GM19240 (cell line): ENCODE measurements at regions not wholly inside any gene's neighbourhood (a gene's known extent, or its start where the extent isn't known, plus 50 kb on each side); places are given as distances from the start of the nearest gene placed in this dataset.

Experiments used
- DNase-seq: peaks from one replicate; pipeline ENCODE4 v3.0.0; 2011; ENCODE audit warnings: low spot score; ENCODE audit not compliant: insufficient read length

DNA sequence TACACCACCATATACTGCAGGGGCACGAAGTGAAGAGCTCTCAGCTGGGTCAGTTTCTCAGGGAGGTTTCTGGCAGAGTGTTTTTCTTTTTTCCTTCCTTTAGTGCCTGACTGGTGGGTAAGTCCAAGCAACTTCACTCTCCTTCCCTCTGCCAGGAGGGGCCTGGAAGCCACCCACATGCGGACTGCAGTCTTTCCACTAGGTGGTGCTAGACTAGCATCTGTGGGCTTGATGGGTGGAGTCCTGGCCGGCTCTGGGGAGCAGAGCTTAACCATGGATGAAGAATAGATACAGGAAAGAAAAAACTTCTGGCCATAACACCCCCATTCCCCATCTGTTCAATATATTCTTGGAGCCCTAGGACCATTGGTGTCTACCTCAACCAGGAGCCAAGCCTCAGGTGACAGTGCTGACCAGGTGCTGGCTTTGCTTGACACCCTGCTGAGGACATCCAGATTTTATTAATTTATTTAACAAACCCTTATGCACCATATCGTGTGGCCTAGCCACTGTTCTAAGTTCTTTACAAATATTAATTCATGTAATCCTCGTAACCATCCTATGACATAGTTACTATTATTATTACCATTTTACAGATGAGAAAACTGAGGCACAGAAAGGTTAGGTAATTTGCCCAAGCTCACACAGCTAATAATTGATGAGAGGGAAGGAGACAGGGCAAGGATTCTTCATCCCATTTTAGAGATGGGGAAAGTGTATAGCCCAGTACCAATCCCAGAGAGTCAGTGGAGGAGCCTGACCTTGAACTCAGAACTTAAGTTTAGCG, 126.7 kb upstream of the CSF3R start:
- peak; percentile 84 for DNase-seq

DNA sequence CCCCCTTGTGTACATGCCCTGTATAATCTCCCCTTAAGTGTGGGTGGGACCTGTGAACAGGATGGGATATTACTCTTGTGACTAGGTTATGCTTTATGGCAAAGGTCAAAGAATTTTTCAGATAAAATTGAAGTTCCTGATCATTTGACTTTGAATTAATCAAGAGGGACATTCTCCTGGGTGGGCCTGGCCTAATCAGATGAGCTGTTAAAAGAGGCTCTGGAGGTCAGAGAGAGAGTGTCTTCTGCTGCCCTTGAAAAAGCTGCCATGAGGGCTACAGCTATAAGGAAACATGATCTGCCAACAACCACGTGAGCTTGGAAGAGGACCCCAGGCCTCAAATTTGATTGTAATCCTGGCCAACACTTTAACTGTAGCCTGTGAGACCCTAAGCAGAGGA, 125.6 kb upstream of the CSF3R start:
- no peak for DNase-seq

DNA sequence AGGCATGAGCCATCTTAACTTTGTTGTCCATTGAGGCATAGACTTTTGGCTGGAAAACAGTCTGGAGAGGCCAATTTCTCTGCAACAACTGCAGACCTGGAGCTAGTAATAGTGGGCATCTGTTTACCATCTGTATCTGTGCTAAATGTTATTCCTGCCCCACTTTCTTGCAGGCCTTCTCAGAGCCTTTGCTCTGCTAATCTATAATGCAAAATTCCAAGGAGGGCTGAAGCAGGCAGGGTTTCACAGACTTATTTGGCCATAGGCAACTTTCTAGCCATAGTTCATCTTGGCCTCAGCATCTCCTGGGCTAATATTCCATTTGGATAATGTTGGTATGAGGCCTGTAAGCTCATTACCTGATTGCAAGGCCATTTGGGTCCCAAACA, 124.5 kb upstream of the CSF3R start:
- no peak for DNase-seq

DNA sequence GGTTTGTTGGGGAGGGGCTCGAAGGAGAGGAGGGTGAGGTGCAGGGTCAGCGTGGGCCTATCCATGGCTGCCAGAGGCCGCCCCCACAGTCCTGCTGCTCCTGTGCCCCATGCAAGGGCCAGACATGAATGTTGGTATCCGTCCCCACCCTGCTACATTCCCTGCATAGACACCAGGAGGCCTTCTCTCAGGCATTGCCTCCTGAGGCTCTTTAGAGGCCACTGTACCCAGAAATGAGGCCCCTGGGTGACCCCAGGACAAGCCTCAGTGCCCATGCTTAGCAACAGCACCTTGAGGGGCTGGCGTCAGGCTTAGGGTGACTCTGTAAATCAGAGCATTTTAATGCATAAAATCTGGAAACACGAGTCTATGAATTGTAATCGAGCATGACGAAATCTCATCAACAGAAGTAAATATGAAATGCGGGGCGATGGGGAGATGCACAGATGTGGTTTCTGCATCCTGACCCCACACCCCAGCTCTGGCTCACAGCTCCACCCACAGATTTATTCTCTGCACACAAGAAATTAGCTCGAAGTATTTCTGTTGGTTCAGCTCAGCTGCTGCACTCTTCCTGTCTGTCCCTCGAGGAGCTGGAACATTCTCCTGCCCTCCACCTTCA, 124.0 kb upstream of the CSF3R start:
- DNase-seq: no peak

DNA sequence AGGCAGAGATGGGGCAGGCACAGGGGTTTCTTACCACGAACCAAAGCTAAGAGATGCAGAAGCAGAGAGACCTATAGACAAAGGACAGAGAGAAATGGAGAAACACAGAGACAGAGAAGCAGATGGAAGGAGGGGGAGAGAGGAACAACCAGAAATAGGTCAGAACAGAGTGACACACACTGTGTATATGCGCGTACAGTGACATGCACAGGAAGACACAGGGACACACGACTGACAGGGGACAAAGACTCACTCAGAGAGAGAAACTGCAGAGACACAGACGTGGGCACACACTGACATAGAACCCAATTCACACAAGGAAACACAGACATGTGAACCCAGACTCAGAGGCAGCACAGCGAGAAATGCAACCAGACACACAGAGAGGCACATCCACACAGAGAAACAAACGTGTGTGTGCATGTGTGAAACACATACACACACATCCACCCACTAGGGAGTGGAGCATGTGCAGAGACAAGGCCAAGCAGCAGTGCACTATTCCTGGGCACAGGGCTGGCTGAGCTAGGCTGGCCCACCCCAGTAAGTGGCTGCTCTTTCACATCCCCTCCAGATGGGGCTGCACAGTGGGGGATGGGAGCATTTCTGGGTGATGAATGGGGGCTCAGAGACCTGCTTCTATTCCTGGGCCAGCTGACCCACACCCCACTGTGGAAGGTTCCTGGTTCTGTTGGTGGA, 123.4 kb upstream of the CSF3R start:
- DNase-seq: no peak

DNA sequence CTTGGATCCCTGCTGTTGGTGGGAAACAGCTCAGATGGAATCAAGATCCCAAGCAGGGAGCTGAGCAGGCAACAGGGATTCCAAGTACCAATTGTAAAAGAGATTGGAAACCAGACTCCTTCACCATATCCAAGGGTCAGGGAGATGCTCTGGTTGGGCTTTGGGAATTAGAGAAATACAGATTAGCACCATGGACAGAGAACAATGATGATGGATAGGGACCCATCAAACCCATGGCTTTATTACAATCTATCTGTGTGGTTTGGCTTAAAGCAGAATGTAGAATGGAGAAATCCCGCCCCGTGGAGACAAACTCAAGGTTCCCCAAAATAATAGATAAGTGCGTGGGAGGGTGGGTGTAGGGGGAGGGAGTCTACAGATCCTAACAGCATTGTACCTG, 120.7 kb upstream of the CSF3R start:
- DNase-seq: no peak

DNA sequence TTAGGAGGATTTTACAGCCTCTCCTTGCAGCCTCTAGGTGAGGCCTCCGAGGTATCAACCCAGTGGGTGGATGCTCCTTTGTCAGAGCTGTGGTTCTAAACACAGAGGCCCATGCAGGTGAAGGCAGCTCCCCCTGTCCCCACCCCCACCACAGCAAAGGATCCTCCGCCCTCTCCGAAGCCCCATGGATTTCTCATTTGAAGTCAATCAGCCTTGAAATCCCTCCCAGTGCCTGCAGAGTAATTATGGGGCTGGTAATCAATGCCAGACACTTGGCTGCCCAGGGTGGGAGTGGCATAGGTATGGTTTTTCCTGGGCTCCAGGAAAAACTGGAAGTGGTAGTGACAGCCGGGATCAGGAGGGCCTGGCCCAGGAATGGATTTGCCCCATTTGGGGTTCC, 119.5 kb upstream of the CSF3R start:
- no peak for DNase-seq

DNA sequence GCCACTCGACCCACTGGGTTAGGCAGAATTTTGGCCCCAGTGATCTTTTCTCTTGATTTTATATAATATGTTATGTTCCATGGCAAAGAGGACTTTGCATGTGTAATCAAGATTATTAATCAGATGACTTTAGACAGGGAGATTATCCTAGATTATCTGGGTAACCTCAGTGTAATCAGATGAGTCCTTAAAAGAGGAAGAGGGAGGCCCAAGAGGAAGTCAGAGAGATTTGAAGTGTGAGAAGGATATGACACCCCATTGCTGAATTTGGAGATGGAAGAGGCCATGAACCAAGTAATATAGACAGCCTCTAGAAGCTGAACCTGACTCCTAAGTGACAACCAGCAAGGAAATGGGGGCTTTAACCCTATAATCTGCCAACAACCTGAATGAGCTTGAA, 117.1 kb upstream of the CSF3R start:
- no peak for DNase-seq

DNA sequence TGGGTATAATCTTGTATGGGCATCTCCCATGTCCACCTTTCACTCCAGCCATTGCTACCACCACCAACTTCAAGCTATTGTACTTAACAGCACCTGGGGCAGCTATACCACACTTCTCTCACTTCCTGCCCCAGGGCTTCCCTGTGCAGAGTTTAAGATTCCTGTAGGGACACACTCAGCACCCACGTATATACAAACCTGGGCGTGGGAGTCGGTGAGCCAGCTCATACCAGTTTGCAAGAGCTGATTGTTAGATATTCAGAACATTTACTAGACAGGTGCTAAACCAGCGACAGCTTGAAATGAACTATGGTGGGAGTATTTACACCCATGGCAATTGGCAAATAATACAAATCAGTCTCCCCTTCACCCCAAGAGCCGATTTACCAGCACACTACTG, 114.8 kb upstream of the CSF3R start:
- no peak for DNase-seq

DNA sequence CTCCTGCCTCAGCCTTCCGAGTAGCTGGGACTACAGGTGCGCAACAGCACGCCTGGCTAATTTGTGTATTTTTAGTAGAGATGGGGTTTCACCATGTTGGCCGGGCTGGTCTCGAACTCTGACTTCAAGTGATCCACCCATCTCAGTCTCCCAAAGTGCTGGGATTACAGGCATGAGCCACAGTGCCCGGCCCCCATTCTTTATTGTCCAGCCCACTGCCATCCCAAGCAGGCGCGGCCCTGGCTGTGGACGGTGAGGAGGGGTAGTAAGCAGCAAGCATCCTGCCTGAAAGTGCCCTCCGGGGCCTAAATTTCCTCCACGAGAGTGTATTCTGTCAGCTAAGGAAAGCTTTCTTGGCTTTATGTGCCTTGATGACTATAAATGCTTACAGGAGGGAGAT, 113.2 kb upstream of the CSF3R start:
- no peak for DNase-seq

DNA sequence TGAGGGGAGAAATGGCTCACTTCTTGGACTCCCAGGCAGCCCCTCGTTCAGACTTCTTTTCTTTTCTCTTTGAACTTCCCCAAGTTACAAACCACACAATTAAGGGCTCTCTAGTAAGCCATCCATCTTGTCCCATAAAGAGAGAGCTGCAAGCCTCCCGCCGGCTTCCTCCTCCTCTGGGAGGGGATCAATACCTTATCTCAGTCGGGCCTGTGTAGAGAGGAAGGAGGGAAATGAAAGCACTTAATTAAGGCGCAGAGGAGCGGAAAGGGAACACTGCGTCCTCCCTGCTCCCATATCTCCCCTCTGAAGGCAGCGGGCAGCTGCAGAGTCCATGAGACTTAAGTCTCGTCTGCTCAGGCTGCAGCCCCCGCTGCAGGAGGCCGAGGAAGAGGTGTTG, 112.6 kb upstream of the CSF3R start:
- no peak for DNase-seq

DNA sequence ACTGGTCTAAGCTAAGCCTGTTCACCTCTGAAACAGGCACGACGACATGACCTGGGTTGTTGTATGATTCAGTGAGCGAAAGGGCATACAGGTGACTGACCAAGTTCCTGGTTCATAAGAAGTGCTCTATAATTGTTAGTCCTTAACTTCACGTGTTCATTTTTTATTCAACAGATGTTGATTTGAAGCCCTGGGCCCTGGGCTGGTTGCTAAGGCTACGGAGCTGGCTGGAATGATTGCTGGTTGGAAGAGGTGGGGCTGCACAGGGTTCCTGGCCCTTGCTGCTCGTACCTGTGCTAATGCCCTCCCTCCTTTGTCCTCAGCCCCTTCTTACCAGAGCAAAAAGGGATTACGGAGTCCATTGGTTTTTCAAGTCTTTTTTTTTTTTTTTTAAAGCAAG, 111.3 kb upstream of the CSF3R start:
- no peak for DNase-seq

DNA sequence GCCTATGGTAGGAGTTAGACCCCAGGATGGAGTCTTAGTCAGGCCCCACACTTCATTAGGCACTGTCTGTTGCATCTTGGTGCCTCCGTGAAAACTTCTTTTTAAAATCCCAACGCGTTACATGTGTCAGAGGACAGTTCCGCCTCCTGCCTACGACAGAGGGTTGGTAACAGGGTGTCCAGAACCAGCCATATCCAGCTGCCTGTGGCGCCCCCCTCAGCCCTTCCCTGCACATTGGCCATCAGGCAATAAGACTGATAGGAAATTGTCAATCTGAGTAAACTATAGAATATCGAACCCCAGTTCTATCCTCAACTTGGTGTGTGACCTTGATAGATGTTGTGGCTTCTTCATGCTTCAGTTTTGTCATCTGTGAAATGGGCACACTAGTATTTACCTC, 108.6 kb upstream of the CSF3R start:
- no peak for DNase-seq

DNA sequence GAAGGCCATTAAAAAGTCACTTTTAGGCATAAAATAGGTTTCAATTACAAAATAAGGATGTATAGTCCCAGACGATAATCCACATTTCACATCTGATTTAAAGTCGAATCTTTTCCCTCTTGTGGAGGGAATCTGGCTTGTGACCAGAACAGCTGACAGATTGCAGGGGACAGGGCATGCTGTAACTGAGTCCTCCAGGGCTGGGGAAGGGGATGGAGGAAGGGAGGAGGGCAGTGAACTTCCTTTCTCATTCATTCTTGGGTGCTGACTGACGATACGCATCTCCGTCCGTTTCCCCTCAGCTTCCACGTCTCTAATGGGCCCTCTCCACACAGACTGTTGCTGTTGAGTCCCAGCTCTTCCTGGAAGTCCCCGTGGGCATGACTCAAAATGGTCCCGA, 108.1 kb upstream of the CSF3R start:
- DNase-seq: no peak

DNA sequence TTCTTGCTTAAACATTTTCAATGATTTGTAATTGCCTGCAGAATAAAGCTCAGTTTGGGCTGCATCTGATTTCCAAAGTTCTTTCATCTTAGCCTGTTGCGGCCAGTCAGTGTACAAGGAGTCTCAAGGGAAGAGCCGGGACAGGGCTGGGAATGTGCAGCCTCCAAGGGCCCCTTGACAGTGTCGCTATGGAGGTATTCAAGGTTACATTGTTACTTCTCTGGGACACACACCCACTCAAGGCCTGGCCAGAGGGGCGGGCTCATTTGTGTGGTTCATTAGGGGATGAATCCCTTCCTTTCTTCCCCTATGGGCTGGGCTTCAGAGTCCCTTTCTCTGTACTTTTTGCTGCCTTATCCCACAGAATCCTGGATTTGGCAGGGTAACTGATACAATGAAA, 107.6 kb upstream of the CSF3R start:
- no peak for DNase-seq

DNA sequence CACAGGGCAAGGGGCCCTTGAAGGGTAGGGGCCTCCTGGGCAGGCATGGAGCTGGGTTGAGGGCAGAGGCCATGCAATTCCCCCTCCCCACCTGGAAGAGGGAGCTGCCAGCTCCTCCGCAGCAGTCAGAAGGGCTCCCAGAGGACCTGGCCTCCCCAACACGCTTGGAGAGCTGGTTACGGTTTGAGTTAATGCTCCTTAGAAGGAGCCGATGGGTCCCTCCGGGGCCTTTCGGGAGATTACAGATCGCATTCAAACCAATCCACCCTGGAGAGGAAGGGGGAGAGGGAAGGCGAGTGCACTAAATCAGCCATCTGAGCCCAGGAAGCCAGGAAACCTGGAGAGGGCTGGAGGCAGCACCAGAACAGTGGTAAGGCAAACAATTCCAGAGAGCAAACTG, 106.3 kb upstream of the CSF3R start:
- DNase-seq: no peak

DNA sequence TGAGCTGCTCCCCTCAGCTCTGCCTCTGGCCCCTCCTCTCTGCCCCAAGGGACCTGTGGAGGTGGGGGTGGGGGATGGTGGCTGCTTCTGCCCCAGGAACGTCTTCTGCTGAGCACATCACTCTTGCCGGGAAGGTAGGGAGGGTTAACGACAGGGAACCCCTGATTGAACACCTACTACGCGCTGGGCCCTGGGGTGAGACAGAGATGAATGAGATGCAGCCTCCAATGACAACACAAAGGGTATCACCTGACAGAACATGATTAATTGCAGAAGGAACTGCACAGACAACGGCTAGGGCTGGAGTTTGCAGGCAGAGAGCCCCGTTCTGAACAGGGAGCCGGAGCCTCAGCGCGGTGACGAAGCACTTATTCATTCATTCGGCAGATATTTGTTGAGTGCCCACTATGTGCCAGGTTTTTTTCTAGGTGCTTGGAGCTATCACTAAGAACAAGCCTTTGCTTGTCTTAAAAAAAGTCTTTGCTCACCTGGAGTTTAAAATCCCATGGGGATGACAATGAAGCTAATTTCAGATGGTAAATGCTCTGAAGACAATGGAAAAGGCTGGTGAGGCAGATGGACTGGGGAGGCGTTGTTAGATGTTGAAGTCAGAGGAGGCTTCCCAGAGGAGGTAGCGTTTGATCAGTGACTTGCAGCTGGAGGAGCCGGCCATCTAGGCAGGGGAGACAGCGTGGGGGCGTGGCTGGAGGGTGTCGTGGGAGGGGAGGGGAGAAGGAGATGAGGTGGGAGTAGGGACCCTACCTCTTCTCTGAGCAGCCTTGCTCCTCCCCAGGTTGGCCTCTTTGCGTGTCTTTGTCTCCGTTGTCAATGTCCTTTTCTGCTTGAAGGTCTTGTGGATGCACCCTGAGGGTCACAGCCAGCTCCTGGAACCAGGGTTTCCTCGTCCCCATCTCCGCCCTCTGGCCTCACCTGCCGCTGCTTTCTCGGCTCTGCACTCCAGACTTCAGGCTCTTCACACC, 103.1 kb upstream of the CSF3R start:
- DNase-seq: no peak

DNA sequence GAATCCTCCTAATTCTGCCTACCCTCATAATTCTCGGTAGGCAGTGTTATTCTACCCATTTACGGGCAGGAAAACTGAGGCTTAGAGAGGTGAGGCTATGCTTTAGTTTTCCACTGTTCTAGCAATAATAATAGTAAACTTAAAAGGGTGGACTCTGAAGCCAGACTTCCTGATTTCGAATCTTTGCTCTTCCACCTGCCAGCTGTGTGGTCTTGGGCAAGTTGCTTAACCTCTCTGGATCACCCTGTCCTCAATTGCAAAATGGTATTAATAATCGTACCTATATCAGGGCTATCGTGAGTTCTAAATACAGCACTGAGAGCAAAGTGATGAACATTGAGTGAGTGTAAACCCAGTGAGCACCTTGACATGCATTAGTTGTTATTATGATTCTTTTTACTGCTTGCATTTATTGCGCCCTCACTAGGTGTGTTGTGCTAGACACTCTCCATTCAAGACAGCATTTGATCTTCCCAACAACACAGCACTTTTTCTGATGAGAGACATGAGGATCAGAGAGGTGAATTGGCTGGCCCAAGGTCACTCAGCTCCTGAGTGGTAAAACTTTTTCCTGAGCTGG, 102.3 kb upstream of the CSF3R start:
- DNase-seq: no peak

DNA sequence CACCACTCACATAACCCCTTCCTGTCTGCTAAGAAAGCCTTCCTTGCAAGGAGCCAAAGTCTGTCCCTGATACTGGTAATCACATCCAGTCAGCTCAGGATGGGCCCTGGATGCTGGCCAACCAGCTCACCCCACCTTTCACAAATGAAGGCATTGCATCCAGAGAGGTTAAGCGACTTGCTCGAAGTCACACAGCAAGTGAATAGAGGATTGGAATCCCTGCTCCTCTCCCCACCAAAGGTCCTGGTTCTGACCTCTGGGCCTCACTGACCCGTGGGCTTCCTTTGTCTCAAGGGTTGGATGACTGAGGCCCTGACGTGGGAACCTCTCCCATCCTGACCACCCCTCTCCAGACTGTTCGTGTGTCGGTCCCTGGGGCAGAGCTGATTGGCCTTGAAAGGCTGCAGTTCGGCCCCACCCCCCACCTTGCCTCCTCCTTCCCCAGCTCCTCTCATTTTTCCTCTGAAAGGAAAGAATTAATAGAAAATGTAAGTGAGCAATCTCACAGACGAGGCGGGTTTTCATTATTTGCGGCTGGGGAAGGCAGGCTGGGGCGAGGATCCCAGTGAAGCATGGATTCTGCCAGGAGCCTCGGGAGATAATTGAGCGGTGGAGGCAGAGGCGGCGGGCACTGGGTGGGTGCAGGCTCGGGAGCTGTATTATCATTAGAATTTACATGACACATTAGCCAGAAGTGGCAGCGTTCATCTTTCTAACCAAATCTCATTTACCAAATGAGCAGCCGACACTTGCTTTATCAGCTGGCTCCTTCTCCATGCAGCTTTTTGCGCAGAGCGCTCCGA, 101.5 kb upstream of the CSF3R start:
- DNase-seq: no peak

DNA sequence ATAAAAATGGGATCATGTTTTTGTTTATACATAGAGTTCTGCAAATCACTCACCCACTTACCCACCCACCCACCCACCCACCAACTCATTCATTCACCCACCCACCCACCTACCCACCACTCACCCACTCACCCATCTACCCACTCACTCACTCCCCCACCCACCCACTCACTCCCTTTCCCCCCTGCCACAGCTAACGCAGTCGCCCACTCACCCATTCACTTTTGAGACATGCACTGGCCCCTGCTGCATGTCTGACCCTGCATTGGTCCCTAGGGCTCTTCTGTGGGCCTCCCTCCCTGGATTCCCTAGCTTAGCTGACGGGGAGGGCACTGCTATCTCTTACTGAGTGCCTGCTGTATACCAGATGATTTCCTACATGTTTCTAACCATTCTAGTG, 100.4 kb upstream of the CSF3R start:
- DNase-seq: no peak
